ENCODE measurements at regions not wholly inside any gene's neighbourhood (a gene's known extent, or its start where the extent isn't known, plus 50 kb on each side); places are given as distances from the start of the nearest gene placed in this dataset.

DNA sequence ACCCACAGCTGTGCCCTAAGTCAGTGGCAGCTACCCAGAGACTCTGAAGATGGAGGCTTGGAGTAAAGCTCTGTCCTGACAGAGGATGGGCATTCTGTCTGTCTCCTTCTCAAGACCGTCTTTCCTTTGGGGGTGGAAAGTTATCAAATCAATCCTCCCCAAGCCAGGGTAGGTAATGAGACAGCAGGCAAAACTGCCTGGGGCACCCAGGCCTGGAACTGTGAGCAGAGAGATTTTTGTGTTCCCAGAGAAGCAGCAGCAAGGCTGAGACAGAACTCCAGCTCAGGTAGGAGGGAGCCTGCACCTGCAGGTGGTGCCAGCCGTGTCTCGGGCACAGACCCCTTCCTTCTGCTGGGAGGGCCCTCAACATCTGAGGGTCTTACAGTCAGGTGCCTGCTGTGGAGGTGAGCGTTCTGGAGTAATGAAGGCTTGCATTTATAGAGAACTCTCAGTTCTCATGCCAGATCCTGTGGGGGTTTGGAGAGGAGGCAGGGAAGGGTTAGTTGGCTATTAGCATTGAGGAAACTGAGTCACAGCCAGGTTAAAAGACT is 95.6 kb downstream of the RIPK4 start:
- DNase-seq, result no peak

DNA sequence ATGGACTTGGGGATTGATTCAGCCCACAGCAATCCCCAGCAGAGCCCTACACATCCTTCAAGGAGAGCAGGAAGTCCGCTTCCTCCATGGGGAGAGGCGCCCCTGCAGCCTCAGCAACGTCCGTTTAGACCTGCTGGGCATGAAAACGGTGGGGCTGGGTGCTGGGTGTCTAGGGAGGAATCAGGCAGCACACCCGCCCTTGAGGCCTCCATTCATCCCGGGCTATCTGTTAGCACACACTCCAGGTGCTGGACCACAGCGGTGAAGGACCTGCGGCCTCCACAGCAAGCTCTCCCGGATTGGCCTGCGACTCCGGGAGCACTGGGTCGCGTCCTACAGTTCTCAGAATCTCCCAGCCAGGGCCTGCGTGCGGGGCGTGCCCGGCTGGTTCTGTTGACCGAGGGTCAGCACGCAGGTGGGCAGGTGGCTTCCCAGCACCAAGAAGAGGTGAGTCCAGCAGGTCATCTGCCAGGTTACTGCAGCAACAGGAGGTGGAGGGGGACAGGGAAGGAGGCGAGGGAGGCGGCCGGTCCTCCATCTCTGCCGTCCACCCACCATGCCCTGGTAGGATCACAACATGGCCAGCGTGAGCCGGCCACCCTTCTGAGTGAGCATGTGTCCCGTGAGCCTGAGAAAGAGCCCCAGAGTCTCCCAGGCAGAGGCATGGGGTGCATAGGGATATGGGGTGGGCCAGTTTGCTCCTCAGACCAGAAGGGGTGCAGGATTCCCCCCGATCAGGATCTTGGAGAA is 96.6 kb downstream of the RIPK4 start:
- no peak for DNase-seq

GRCh38 chr21:41669533-41669830 is 97.4 kb downstream of the RIPK4 start:
- DNase-seq, result no peak

DNA sequence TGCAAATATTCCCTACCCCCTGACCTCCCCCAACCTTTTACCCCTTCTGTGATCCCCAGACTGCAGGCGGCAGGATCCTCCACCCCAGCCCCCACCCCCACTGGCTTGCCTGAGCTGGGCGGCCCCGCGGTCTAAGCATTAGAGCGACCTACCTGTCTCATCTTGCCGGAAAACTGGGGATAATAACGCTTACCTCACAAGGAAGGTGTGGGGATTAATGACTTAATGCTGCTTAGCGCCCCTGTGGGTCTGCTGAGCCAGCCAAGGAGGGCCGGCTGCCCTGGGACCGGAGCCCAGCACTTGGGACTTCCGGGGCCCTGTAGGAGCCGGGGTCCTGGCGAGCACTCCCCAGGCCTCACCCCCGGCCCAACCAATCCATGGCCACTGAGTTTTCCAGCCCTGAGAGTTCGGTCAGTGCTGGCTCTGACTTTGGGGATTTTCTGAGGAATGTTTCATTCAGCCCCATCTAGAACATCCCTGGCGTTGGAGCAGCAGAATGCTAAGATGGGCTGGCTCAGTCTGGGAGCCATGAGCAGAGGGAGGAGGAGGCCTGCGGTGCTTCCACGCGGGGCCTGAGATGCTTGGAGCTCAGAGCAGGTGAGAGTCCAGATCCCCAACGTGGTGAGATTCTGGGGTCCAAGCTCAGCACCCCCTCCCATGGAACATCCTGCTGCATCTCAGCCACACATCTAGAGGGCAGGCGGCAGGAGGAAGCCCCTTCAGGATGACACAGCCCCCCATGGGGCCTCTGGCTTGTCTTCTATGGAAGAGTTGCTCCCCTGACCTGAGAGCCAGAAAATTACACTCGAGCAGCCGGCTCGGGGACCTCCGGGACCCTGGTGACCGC is 97.9 kb downstream of the RIPK4 start:
- no peak for DNase-seq

- DNase-seq, result no peak
These were observed 98.8 kb downstream of the RIPK4 start for GRCh38 chr21:41668051-41668541.

- no peak for DNase-seq
These were observed 99.7 kb downstream of the RIPK4 start for GRCh38 chr21:41667136-41667535.

GRCh38 chr21:41666641-41667081 is 100.2 kb downstream of the RIPK4 start:
- no peak for DNase-seq

DNA sequence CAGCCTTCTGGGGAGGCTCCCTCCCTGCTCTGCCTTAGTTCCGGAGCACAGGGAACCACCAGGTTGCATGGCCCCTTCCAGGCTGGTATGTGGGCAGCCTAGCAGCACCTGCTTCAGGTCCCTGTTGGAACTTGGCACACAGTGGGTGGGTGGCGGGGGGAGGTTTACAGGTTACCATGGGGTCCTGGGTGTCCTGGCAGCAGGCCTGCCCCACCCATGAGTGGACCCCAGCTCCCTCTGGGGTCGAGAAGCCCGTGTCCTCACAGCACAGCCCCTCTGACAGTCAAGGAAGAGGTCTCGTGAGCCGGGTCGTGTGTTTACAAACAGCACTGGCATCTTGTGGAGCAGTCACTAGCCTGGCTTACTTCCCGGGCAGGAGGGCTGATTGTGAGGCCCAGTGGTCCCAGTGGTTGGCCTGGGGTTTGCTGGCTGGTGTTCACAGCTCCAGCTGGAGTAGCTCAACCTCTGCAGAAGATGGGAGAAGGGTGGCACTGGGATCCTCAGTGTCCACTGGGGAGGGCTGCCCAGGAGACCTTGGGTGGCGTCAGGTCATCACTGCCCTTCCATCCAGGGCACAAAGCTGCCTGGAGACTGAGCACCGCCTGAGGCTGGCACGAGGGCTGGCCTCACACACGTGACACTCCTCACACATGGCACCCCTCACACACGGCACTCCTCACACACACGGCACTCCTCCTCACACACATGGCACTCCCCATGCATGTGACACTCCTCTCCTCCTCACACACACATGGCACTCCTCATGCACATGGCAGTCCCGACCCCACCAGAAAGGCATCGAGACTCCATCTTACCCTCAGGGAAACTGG is 100.9 kb downstream of the RIPK4 start:
- no peak for DNase-seq

- DNase-seq, result peak; percentile 38
These were observed 101.7 kb downstream of the RIPK4 start for GRCh38 chr21:41664881-41665765.

- DNase-seq, result no peak
These were observed 102.8 kb downstream of the RIPK4 start for GRCh38 chr21:41663805-41664788.

- no peak for DNase-seq
These were observed 104.1 kb downstream of the RIPK4 start for GRCh38 chr21:41662761-41663160.

- DNase-seq, result no peak
These were observed 104.7 kb downstream of the RIPK4 start for GRCh38 chr21:41662161-41662560.

DNA sequence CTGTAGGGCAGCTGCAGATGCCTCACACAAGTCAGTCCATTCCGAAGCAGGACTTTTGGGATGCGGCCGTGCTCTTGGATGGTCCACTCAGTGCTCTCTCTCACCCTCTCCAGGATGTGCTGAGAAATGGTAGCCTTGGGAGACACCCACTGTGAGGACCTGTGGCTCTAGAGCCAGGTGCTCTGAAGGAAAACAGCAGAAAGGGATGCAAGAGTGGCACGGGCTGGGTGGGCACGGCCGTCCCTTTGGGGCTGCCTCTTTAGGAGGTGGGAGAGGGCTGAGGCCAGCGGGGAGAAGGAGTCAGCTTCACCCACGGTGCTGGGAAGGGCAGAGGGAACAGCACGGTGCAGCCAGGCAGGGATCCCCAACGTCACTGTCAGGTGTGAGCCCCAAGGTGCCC is 106.1 kb downstream of the RIPK4 start:
- no peak for DNase-seq

- no peak for DNase-seq
These were observed 106.9 kb downstream of the RIPK4 start for GRCh38 chr21:41659791-41660560.

- DNase-seq, result no peak
These were observed 109.8 kb downstream of the RIPK4 start for GRCh38 chr21:41656946-41657525.

GRCh38 chr21:41655259-41655658 is 111.6 kb downstream of the RIPK4 start:
- DNase-seq, result no peak

- no peak for DNase-seq
These were observed 112.8 kb downstream of the RIPK4 start for GRCh38 chr21:41653954-41654491.

DNA sequence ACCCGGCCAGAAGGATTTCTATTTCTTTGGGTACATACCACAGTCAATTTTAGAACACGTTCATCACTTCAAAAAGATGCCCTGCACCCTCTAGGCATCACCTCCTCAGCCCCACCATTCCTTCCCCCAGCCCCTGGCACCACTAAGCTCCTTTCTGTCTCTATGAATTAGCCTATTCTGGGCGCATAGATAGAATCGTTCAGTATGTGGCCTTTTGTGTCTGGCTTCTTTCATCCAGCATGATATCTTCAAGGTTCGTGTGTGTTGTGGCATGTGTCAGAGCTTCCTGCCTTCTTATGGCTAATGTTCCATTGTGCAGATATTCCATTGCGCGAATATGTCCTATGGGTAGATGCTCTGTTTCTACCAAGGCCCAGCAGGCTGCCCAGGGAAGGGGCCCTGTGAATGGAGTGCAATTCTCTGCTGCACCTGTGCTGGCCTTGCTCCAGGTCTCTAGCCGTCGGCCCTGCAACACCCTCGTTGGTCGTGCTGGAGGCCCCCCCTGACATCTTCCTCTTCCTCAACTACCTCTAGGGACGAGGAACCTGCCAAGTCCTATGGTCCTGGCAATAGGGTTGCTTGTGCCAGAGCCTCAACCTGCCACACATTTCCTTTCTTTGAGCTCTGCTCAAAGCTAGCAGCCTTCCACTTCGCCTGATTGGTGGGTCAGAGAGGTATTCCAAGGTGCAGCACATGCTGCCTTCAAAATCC is 113.5 kb downstream of the RIPK4 start:
- DNase-seq, result no peak

Measured in retina (tissue), 1 donor.